IMR-90 (cell line): ENCODE measurements at regions not wholly inside any gene's neighbourhood (a gene's known extent, or its start where the extent isn't known, plus 50 kb on each side); places are given as distances from the start of the nearest gene placed in this dataset.

Source experiments
- ATAC-seq: fragments of 200-7000 bp; cut with Tn5 transposase; 2 replicates; pipeline ENCODE4 v1.9.1; 2020; ENCODE audit warnings: low read depth, mild to moderate bottlenecking, moderate library complexity
- BruUV-seq: library from RNA; stranded (reverse); fragments of 400-500 nt; replicated peaks from 2 replicates; lab custom pipeline; 2021; lab: Mats Ljungman, UMichigan
- CTCF ChIA-PET: fragments of 300-600 bp; formaldehyde crosslinking; extraction: SDS; loops from one replicate; lab custom pipeline; 2021; ENCODE audit warnings: antibody characterized with exemption; lab: Yijun Ruan, JAX
- POLR2A ChIA-PET: fragments of 300-600 bp; sonication (Branson Sonifier 250); formaldehyde crosslinking; loops from one replicate; lab custom pipeline; 2022; ENCODE audit warnings: antibody characterized with exemption; ENCODE audit not compliant: unreplicated experiment; lab: Charles Lee
- DNase-seq: peaks from one replicate; pipeline ENCODE4 v3.0.0; 2013
- H2AFZ ChIP-seq: replicated peaks from 2 replicates; pipeline ENCODE3; 2013; ENCODE audit warnings: low read length, mild to moderate bottlenecking; ENCODE audit not compliant: poor library complexity
- H2AK5ac ChIP-seq: 2 replicates; pipeline ENCODE4 v1.6.1; 2013; ENCODE audit warnings: low read depth, low read length, inconsistent platforms
- H2AK9ac ChIP-seq: replicated peaks from 2 replicates; pipeline ENCODE3; 2013; ENCODE audit warnings: mild to moderate bottlenecking, low read depth, low read length, moderate library complexity; ENCODE audit not compliant: poor library complexity
- H2BK120ac ChIP-seq: 2 replicates; pipeline ENCODE4 v1.6.1; 2013; ENCODE audit warnings: low read depth, low read length, inconsistent platforms
- H2BK15ac ChIP-seq: 3 replicates; pipeline ENCODE4 v1.6.1; 2013; ENCODE audit warnings: low read depth, low read length, inconsistent platforms
- H2BK20ac ChIP-seq: 2 replicates; pipeline ENCODE4 v1.6.1; 2013; ENCODE audit warnings: low read depth, mild to moderate bottlenecking, inconsistent platforms, low read length, moderate library complexity
- H2BK5ac ChIP-seq: 2 replicates; pipeline ENCODE4 v1.6.1; 2013; ENCODE audit warnings: mild to moderate bottlenecking, low read depth, low read length, inconsistent platforms; ENCODE audit not compliant: poor library complexity, severe bottlenecking
- H3K14ac ChIP-seq: replicated peaks from 2 replicates; pipeline ENCODE4 v1.6.1; 2013; ENCODE audit warnings: low read depth, low read length, inconsistent platforms
- H3K18ac ChIP-seq: 2 replicates; pipeline ENCODE4 v1.6.1; 2013; ENCODE audit warnings: low read depth, low read length, control low read depth
- H3K23ac ChIP-seq: 2 replicates; pipeline ENCODE4 v1.6.1; 2013; ENCODE audit warnings: low read depth, low read length, inconsistent platforms
- H3K27ac ChIP-seq: 2 replicates; pipeline ENCODE4 v1.5.1; 2013; ENCODE audit warnings: mild to moderate bottlenecking, control low read depth, low read length; ENCODE audit not compliant: insufficient read depth
- H3K27me3 ChIP-seq: 2 replicates; pipeline ENCODE4 v1.6.1; 2013; ENCODE audit warnings: low read length; ENCODE audit not compliant: control insufficient read depth, insufficient read depth
- H3K36me3 ChIP-seq: 2 replicates; pipeline ENCODE4 v1.6.1; 2013; ENCODE audit warnings: low read length, mixed read lengths; ENCODE audit not compliant: control insufficient read depth, insufficient read depth
- H3K4ac ChIP-seq: 2 replicates; pipeline ENCODE4 v1.6.1; 2013; ENCODE audit warnings: low read depth, low read length, inconsistent platforms
- H3K4me1 ChIP-seq: 2 replicates; pipeline ENCODE4 v1.6.1; 2013; ENCODE audit warnings: low read length, mixed read lengths; ENCODE audit not compliant: control insufficient read depth, insufficient read depth
- H3K4me2 ChIP-seq: 2 replicates; pipeline ENCODE4 v1.6.1; 2013; ENCODE audit warnings: low read depth, mild to moderate bottlenecking, control low read depth, low read length, moderate library complexity
- H3K4me3 ChIP-seq: 2 replicates; pipeline ENCODE4 v1.5.1; 2013; ENCODE audit warnings: low read depth, mild to moderate bottlenecking, control low read depth, low read length, moderate library complexity; ENCODE audit not compliant: insufficient read depth
- H3K56ac ChIP-seq: 2 replicates; pipeline ENCODE4 v1.6.1; 2013; ENCODE audit warnings: low read length, inconsistent platforms; ENCODE audit not compliant: insufficient read depth; ENCODE audit errors: extremely low read depth
- H3K79me1 ChIP-seq, 2 experiments: 2 replicates each; pipeline ENCODE4 v1.6.1; 2013; ENCODE audit warnings: low read length in 2 of 2, inconsistent platforms in 1 of 2, low read depth in 1 of 2
- H3K9ac ChIP-seq: 2 replicates; pipeline ENCODE4 v1.6.1; 2013; ENCODE audit warnings: low read depth, low read length, control low read depth
- H3K9me1 ChIP-seq: 2 replicates; pipeline ENCODE4 v1.6.1; 2013; ENCODE audit warnings: low read length, inconsistent platforms; ENCODE audit not compliant: insufficient read depth
- H3K9me3 ChIP-seq: 2 replicates; pipeline ENCODE4 v1.6.1; 2013; ENCODE audit warnings: low read length; ENCODE audit not compliant: control insufficient read depth, insufficient read depth
- H4K20me1 ChIP-seq: 2 replicates; pipeline ENCODE4 v1.6.1; 2013; ENCODE audit warnings: low read length, inconsistent platforms; ENCODE audit not compliant: insufficient read depth
- H4K5ac ChIP-seq: 2 replicates; pipeline ENCODE4 v1.6.1; 2013; ENCODE audit warnings: mild to moderate bottlenecking, low read depth, low read length, control low read depth
- H4K8ac ChIP-seq, 2 experiments: 2 replicates each; pipeline ENCODE4 v1.6.1; 2013; ENCODE audit warnings: low read depth in 2 of 2, low read length in 2 of 2, control low read depth in 1 of 2, inconsistent platforms in 1 of 2
- H4K91ac ChIP-seq: 2 replicates; pipeline ENCODE4 v1.6.1; 2013; ENCODE audit warnings: low read depth, low read length, inconsistent platforms; ENCODE audit not compliant: insufficient read depth
- BHLHE40 ChIP-seq: fragments of 150-350 bp; IDR thresholded peaks from 2 replicates; pipeline ENCODE4 v1.6.1; 2016; ENCODE audit warnings: mild to moderate bottlenecking, low read depth, low read length
- CEBPB ChIP-seq: IDR thresholded peaks from 2 replicates; pipeline ENCODE4 v1.6.1; 2012; ENCODE audit warnings: low read depth, low read length, improper control_type of control experiment
- CHD1 ChIP-seq: IDR thresholded peaks from 2 replicates; pipeline ENCODE4 v1.6.1; 2012; ENCODE audit warnings: low read depth, low read length, improper control_type of control experiment
- FOS ChIP-seq: fragments of 150-350 bp; IDR thresholded peaks from 2 replicates; pipeline ENCODE4 v1.6.1; 2016; ENCODE audit warnings: low read depth, low read length
- MAFK ChIP-seq: IDR thresholded peaks from 2 replicates; pipeline ENCODE4 v1.6.1; 2012; ENCODE audit warnings: low read depth, low read length, improper control_type of control experiment
- MAZ ChIP-seq: IDR thresholded peaks from 2 replicates; pipeline ENCODE4 v1.6.1; 2012; ENCODE audit warnings: low read depth, mild to moderate bottlenecking, low read length, improper control_type of control experiment, moderate library complexity, borderline replicate concordance
- NFE2L2 ChIP-seq: fragments of 150-350 bp; IDR thresholded peaks from 2 replicates; pipeline ENCODE4 v1.6.1; 2016; ENCODE audit warnings: low read depth, mild to moderate bottlenecking, low read length
- POLR2A ChIP-seq: IDR thresholded peaks from 2 replicates; pipeline ENCODE4 v1.6.1; 2012; ENCODE audit warnings: mild to moderate bottlenecking, low read depth, low read length
- RAD21 ChIP-seq: IDR thresholded peaks from 2 replicates; pipeline ENCODE4 v1.6.1; 2012; ENCODE audit warnings: low read length, improper control_type of control experiment
- RCOR1 ChIP-seq: IDR thresholded peaks from 2 replicates; pipeline ENCODE4 v1.6.1; 2012; ENCODE audit warnings: mild to moderate bottlenecking, low read length, improper control_type of control experiment; ENCODE audit not compliant: insufficient replicate concordance
- SMC3 ChIP-seq: fragments of 150-350 bp; IDR thresholded peaks from 2 replicates; pipeline ENCODE4 v1.6.1; 2016; ENCODE audit warnings: low read depth, mild to moderate bottlenecking, antibody characterized with exemption, low read length, moderate library complexity
- WGBS, 2 experiments: methylation state at CpG; one replicate each; pipeline versions ENCODE4 v1.1.5 to v1.1.7; 2013; ENCODE audit warnings: missing lambda C conversion rate in 2 of 2; ENCODE audit not compliant: insufficient read length in 1 of 2; ENCODE audit errors: extremely low coverage in 2 of 2; 5-methylcytosine and 5-hydroxymethylcytosine counted together
- dilution Hi-C: fragments of 300-500 bp; cut with HindIII; formaldehyde crosslinking; loops from one replicate; pipeline ENCODE4 v1.14.3; 2018; ENCODE audit warnings: low sequenced_read_pairs; ENCODE audit not compliant: unreplicated experiment
- in situ Hi-C: fragments of 300-500 bp; cut with MboI; formaldehyde crosslinking; loops from 3 replicates; pipeline ENCODE4 v1.14.3; 2019; ENCODE audit warnings: low sequenced_read_pairs, inconsistent platforms, mixed read lengths
- intact Hi-C: fragments of 100-400 bp; cut with micrococcal nuclease; formaldehyde crosslinking; loops from 2 replicates; pipeline ENCODE4 v1.10.0; 2022
- TF ChIP-seq, protein P1 (sequence below): fragments of 150-350 bp; IDR thresholded peaks from 2 replicates; pipeline ENCODE4 v1.6.1; 2017; ENCODE audit warnings: mild to moderate bottlenecking, antibody characterized with exemption, low read length, low read depth
- TF ChIP-seq, protein P2 (sequence below): fragments of 150-350 bp; IDR thresholded peaks from 2 replicates; pipeline ENCODE4 v1.6.1; 2016; ENCODE audit warnings: low read depth, mild to moderate bottlenecking, low read length, moderate library complexity, borderline replicate concordance
- TF ChIP-seq, protein P3 (sequence below): conservative IDR thresholded peaks from 2 replicates; pipeline ENCODE4 v1.5.1; 2012; ENCODE audit warnings: mild to moderate bottlenecking, low read depth, low read length, improper control_type of control experiment

GRCh38 chr2:59019566-59020159 is 778.5 kb upstream of the FANCL start:
- Histone ChIP-seq H4K20me1 (no peaks in the 10 kb centered on the region), H2BK15ac (no peak overlapping the region), H3K18ac (no peak overlapping the region), H3K14ac (no peak overlapping the region), H3K27ac (no peak overlapping the region), H3K4me3 (no peak overlapping the region), H3K27me3 (no peaks in the 10 kb centered on the region), H4K91ac (no peak overlapping the region), H3K9me1 (no peaks in the 10 kb centered on the region), H2BK5ac (no peak overlapping the region), H3K23ac (no peak overlapping the region), H3K9me3 (no peaks in the 10 kb centered on the region), H2AFZ (no peak overlapping the region), H2BK20ac (no peak overlapping the region), H3K9ac (no peak overlapping the region), H3K36me3 (no peaks in the 10 kb centered on the region), H2AK9ac (no peak overlapping the region), H4K8ac (no peak overlapping the region), H3K79me1 (no peaks in the 10 kb centered on the region), H4K5ac (no peak overlapping the region), H2BK120ac (no peak overlapping the region), H3K56ac (no peak overlapping the region), H2AK5ac (no peak overlapping the region), H3K4ac (no peak overlapping the region), H3K4me2 (no peak overlapping the region), H3K4me1 (no peaks in the 10 kb centered on the region)
- no TSS peak for BruUV-seq
- in situ Hi-C loops (loop anchor here (10.0 kb wide), 1 partner anchor 1545 kb away; no protein-coding TSS in a partner anchor), intact Hi-C loops (loop anchor here (5.0 kb wide), 1 partner anchor 1548 kb away; no protein-coding TSS in a partner anchor), dilution Hi-C loops (no loop called here)
- ATAC-seq (no peak), DNase-seq (no peak)
- CTCF ChIA-PET, result interaction anchor here (1.0 kb wide), 1 partner anchor 17 kb away, joined by 3 read pairs; no protein-coding TSS in a partner anchor
- POLR2A ChIA-PET, result no interaction called here
- TF ChIP-seq FOS (no peak), BHLHE40 (no peak), CEBPB (no peak), MAZ (no peak), NFE2L2 (no peak), MAFK (no peak), SMC3 (no peak), POLR2A (no peak), RAD21 (no peak), RCOR1 (no peak), CHD1 (no peak)
- TF ChIP-seq, protein P1, sequence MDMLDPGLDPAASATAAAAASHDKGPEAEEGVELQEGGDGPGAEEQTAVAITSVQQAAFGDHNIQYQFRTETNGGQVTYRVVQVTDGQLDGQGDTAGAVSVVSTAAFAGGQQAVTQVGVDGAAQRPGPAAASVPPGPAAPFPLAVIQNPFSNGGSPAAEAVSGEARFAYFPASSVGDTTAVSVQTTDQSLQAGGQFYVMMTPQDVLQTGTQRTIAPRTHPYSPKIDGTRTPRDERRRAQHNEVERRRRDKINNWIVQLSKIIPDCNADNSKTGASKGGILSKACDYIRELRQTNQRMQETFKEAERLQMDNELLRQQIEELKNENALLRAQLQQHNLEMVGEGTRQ, result no peak
- TF ChIP-seq, protein P2, sequence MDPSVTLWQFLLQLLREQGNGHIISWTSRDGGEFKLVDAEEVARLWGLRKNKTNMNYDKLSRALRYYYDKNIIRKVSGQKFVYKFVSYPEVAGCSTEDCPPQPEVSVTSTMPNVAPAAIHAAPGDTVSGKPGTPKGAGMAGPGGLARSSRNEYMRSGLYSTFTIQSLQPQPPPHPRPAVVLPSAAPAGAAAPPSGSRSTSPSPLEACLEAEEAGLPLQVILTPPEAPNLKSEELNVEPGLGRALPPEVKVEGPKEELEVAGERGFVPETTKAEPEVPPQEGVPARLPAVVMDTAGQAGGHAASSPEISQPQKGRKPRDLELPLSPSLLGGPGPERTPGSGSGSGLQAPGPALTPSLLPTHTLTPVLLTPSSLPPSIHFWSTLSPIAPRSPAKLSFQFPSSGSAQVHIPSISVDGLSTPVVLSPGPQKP, result no peak
- TF ChIP-seq, protein P3, sequence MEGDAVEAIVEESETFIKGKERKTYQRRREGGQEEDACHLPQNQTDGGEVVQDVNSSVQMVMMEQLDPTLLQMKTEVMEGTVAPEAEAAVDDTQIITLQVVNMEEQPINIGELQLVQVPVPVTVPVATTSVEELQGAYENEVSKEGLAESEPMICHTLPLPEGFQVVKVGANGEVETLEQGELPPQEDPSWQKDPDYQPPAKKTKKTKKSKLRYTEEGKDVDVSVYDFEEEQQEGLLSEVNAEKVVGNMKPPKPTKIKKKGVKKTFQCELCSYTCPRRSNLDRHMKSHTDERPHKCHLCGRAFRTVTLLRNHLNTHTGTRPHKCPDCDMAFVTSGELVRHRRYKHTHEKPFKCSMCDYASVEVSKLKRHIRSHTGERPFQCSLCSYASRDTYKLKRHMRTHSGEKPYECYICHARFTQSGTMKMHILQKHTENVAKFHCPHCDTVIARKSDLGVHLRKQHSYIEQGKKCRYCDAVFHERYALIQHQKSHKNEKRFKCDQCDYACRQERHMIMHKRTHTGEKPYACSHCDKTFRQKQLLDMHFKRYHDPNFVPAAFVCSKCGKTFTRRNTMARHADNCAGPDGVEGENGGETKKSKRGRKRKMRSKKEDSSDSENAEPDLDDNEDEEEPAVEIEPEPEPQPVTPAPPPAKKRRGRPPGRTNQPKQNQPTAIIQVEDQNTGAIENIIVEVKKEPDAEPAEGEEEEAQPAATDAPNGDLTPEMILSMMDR, result no peak
- WGBS, 2 experiments, result no CpG with 5 or more reads among the region's 7 CpGs
